ENCODE measurements at regions not wholly inside any gene's neighbourhood (a gene's known extent, or its start where the extent isn't known, plus 50 kb on each side); places are given as distances from the start of the nearest gene placed in this dataset.

- ChIA-PET POLR2A (no interaction called here), CTCF (ENCODE audit: low intra/inter-chr PET ratio, low total read pairs) (no interaction called here)
- no peaks in the 10 kb centered on the region for H3K79me2 ChIP-seq (ENCODE audit: insufficient read depth, low read length)
- H4K20me1 ChIP-seq (ENCODE audit: insufficient read depth, low read length), result no peaks in the 10 kb centered on the region
- no peaks in the 10 kb centered on the region; a peak in 1 of 5 replicates for H3K27me3 ChIP-seq (ENCODE audit: control insufficient read depth in 1 of 2, insufficient read depth in 2 of 2, low read length in 2 of 2)
- in situ Hi-C loops (cut with HindIII; ENCODE audit: extremely low pct_ligation_motif_present, low pct_unique_long_range_greater_than_20kb) (no loop called here), intact Hi-C loops (cut with micrococcal nuclease; ENCODE audit: unreplicated experiment) (no loop called here)
- 86% methylated on average over 1 of the region's 2 CpGs for WGBS (ENCODE audit: low lambda C conversion rate)
- no peak overlapping the region for H3K4me3 ChIP-seq (replicated peaks in 1 of 3; ENCODE audit: insufficient read depth in 1 of 3, low read depth in 2 of 3, low read length in 3 of 3)
- H3K4me2 ChIP-seq (ENCODE audit: low read depth, low read length), result no peak overlapping the region
- H3K9ac ChIP-seq (ENCODE audit: insufficient read depth, low read depth, low read length), result no peak overlapping the region
- no peaks in the 10 kb centered on the region for H3K36me3 ChIP-seq (replicated peaks in 1 of 2; ENCODE audit: control insufficient read depth in 1 of 2, insufficient read depth in 2 of 2, low read length in 2 of 2)
- TF ChIP-seq KIAA2018 (CRISPR knock-in tag; IDR thresholded peaks at IDR 0.05; ENCODE audit: borderline replicate concordance), result no peak
- TF ChIP-seq ONECUT2 (CRISPR knock-in tag; IDR thresholded peaks at IDR 0.05), result no peak
- no peak for TF ChIP-seq MAX (IDR thresholded peaks at IDR 0.05)
- peaks cover 23% of the 10 kb centered on the region for H3K4me1 ChIP-seq (ENCODE audit: insufficient read depth, low read length)
- FAIRE-seq (no peak), ATAC-seq (no peak), DNase-seq (ENCODE audit: low spot score) (no peak)
- no peak overlapping the region for H3K27ac ChIP-seq (ENCODE audit: extremely low read length, insufficient read depth, low read length)
- BruUV-seq (replicated peaks), result no TSS peak
- H3K9me3 ChIP-seq (ENCODE audit: low read length), result no peaks in the 10 kb centered on the region
- no peak overlapping the region for H2AFZ ChIP-seq (ENCODE audit: low read length)
Observed at GRCh38 chrX:107577933-107578332, 50.4 kb upstream of the PRPS1 start.

All from HepG2 (cell line).